HG02970 (cell line): ENCODE measurements at regions not wholly inside any gene's neighbourhood (a gene's known extent, or its start where the extent isn't known, plus 50 kb on each side); places are given as distances from the start of the nearest gene placed in this dataset.

ENCODE experiments used
- ATAC-seq: cut with Tn5 transposase; IDR thresholded peaks from one replicate; pipeline ENCODE4 v1.9.1; 2021; ENCODE audit warnings: mild to moderate bottlenecking, moderate library complexity, moderate number of reproducible peaks; ENCODE audit not compliant: unreplicated experiment, low FRiP score

- ATAC-seq, result no peak
These were observed 286.1 kb upstream of the TPM1 start for GRCh38 chr15:62756326-62756994.

- no peak for ATAC-seq
These were observed 285.6 kb upstream of the TPM1 start for GRCh38 chr15:62756995-62757360.

GRCh38 chr15:62757535-62757934 lies 285.0 kb upstream of the TPM1 start:
- ATAC-seq, result no peak

GRCh38 chr15:62758126-62758951 lies 284.2 kb upstream of the TPM1 start:
- no peak for ATAC-seq

- no peak for ATAC-seq
These were observed 283.6 kb upstream of the TPM1 start for GRCh38 chr15:62758952-62759349.

GRCh38 chr15:62760538-62760937 lies 282.0 kb upstream of the TPM1 start:
- ATAC-seq, result no peak

DNA sequence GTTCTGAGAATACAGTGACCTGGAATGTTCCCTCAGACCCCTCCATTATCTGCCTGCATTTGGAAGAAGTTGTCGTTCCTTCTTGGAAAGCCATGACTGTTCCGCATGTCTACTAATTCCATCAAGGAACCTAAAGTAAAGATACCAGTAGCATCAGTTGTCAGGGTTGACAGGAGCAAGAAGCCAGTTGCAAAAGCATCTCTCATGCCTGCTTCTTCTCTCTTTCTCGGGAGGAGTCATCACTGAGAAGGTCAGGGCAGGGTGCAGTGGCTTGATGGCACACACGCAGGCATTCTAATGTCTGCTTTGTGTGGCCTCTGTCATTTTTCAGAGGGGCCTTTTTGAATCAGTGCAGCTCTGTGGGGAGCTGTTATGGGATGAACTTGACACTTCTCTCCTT lies 276.6 kb upstream of the TPM1 start:
- ATAC-seq, result no peak

GRCh38 chr15:62766599-62766998 lies 275.9 kb upstream of the TPM1 start:
- no peak for ATAC-seq

GRCh38 chr15:62769604-62770003 lies 272.9 kb upstream of the TPM1 start:
- ATAC-seq, result no peak

- ATAC-seq, result no peak
These were observed 272.4 kb upstream of the TPM1 start for GRCh38 chr15:62770111-62770660.

DNA sequence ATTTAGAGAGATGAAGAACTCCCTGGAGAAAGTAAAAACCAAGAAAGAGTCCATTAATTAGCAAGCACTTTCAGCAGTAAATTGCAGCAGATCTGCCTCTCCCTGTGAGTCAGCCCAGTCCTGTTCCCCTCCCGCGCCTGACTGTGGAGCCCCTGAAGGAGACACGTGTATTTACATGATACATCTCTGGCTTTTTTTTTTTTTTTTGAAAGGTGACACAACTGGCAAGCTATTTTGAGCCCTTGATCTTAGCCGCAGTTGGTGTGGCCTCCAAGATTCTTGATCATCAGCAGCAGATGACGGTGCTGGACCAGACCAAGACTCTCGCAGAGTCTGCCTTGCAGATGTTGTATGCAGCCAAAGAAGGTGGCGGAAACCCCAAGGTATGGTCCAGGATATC lies 271.8 kb upstream of the TPM1 start:
- no peak for ATAC-seq

GRCh38 chr15:62771234-62771633 lies 271.3 kb upstream of the TPM1 start:
- ATAC-seq, result no peak

GRCh38 chr15:62773369-62774165 lies 269.0 kb upstream of the TPM1 start:
- ATAC-seq, result no peak

DNA sequence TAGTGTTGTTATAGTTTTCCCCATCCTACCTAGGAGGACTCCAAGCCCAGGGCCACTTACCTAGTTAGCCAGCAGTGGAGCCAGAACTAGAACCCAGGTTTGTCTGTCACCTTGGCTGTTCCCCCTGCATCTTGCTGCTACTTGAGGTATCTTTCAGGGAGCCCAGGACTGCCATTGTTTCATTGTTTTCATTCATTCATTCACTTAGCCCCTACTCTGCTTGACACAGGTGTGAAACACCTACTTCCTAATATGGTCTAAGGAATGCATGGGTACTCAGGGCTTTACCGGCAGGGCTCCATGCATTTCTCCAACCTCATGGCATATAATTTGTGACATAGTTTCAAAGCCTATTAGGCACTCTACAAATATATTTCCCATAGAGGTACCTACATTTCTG lies 266.6 kb upstream of the TPM1 start:
- ATAC-seq, result no peak

- no peak for ATAC-seq
These were observed 264.9 kb upstream of the TPM1 start for GRCh38 chr15:62777671-62778070.

DNA sequence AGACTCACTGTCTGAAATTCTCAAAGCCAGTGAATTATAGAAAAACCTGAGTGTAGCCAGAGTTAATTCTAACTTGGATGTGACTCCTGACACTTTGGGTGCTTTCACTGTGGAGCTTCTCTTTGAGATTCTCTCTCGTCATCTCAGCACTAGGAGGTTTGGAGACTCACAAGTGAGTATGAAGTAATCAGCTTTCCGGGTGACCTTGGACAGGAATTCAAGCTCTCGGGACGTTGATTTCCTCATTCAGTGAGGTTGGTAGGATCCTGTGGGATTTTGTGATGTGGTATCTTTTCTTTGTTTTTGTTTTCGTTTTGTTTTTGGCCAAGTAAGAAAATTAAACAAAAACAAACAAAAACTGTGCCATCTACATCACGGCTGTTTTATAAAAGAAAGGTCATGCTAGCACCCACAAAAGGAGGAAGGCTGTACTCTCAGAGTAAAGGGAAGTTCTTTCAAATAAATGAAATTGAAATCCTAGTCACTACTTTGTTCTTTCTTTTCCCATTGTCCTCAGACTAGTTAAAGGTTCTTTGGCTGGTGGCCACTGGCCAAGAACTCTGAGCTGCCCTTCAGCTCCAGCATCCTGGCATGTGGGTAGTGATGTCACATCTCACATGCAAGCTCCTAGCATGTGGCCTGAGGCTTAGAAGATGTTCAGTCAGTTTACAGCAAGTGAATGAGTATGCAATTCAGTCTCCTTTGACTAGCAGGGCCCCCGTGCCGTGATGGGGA lies 263.3 kb upstream of the TPM1 start:
- ATAC-seq, result no peak

DNA sequence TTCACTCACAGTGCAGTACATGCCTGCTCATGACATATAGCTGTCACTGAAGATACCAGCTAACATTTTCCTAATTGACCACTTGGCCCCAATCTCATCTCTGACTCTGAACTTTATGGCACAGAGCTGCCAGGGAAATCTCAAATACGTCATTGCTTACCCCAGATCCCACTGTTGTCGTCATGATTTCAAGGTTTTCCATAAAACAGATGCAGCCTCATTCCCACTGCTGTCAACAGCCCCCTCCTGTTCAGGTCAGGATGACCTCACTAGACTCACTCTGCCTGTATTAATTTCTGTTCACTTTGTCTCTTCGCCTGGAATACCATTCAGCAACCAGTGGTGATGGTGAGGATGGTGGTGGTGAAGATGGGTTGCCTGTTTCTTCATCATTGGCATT lies 262.6 kb upstream of the TPM1 start:
- ATAC-seq, result no peak

DNA sequence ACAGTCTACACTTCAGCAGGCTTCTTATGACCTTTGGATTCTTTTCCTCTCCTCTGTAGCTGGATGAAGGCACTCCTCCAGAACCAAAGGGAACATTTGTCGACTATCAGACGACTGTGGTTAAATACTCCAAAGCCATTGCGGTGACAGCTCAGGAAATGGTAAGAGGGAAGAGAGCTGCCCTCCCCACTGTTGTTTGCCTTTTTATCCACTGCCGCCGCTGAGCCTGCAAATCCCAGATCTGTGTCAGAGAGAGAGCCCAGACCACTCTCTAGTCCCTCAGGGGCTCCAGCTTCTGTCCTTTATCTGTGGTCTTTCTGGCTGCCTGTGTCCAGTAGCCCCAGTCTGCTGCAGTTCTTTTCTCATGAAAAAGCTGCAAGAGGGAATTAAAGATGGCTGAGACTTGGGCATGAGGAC lies 261.5 kb upstream of the TPM1 start:
- no peak for ATAC-seq

DNA sequence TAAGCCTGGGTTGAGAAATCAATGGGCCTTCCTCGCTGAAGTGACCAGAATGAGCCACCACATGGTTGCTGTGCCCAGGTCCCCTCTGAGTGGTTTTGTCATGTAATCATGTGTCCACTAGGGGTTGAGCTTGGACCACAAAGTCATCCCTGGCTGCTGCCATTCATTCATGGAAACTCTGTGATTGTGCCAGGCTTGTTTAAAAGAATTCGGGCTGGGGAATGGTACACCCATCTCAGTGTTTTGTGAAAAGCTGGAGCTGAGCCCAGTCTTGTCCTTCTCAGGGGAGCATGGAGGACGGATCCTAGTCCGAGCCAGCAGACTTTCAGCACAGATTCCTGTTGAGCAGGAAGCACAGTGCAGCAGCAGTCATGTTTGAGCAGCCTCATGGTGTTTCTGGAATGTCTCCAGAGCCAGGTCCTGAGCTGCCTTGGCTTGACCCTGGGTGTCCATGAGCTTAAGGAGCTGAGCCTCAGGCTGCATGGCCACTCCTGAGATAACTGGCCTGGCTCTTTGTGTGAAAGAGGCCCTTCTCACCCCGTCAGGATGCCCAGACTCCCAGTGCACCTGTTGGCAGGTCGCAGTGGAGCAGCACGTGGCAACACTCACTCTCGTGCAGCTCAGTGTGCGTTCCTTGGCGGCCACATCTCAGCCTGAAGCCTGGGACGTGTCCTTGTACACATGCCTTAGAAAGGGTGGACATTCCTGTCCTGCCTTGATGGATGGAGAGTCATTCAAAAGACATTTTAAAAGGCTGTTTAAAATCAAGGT lies 260.3 kb upstream of the TPM1 start:
- no peak for ATAC-seq

DNA sequence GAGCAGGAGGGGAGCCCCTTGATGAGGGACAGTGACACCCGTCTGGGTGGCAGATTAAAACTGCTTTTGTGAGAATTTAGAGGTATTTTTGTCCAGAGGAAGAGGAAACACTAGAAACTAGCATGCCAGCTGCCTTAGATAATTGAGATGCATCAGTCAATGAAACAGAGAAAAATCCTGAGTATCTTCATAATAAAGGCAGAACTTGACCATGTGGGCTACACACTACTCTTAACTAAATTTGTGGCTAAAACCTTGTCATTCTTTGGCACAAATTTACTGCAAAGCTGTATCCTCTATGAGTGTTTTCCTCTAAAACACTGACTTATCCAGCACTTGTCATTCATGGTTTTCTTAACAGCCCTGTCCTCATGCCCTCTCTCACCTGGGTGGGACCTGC lies 259.7 kb upstream of the TPM1 start:
- no peak for ATAC-seq
